ENCODE measurements at regions not wholly inside any gene's neighbourhood (a gene's known extent, or its start where the extent isn't known, plus 50 kb on each side); places are given as distances from the start of the nearest gene placed in this dataset.

DNA sequence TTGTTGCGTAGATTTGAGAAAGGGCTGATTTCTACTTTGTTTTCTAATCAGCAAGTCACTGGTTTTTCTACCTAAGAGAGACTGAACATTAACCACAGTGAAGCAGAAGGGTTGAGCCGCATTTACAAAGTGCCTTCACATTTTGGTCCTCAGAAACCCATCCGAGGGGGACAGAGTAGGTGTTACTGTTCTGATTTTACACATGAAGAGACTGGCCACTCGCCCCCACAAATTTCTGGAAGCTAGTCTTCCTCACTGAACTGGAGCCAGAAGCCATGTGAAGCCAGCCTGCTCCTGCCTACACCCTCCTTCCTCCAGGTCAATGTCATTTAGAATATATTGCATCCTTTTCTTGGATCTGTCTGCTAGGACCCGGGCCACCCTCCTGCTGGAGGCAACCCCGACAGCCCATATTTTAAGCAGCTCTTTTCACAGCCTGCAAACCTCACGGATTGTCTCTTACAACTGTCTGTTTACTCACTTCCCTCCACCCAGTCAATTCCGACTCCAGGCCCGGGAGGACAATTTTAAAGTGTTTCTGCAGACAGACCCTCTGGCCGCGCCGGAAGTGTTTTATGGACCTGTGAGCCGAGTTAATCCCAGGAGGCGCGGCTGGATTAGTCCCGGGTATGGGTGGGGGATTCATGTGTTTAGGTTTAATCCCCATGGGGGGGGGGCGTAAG is 73.2 kb upstream of the BCOR start:
- TF ChIP-seq, protein P1, sequence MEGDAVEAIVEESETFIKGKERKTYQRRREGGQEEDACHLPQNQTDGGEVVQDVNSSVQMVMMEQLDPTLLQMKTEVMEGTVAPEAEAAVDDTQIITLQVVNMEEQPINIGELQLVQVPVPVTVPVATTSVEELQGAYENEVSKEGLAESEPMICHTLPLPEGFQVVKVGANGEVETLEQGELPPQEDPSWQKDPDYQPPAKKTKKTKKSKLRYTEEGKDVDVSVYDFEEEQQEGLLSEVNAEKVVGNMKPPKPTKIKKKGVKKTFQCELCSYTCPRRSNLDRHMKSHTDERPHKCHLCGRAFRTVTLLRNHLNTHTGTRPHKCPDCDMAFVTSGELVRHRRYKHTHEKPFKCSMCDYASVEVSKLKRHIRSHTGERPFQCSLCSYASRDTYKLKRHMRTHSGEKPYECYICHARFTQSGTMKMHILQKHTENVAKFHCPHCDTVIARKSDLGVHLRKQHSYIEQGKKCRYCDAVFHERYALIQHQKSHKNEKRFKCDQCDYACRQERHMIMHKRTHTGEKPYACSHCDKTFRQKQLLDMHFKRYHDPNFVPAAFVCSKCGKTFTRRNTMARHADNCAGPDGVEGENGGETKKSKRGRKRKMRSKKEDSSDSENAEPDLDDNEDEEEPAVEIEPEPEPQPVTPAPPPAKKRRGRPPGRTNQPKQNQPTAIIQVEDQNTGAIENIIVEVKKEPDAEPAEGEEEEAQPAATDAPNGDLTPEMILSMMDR (IDR thresholded peaks at IDR 0.05; ENCODE audit: extremely low read depth in 1 of 2, insufficient read depth in 1 of 2, low read depth in 1 of 2, low read length in 2 of 2), result no peak
- no peak for TF ChIP-seq POLR2AphosphoS5 (IDR thresholded peaks at IDR 0.05; ENCODE audit: insufficient read depth, low read depth, low read length)
- no peak for TF ChIP-seq POLR2A (IDR thresholded peaks at IDR 0.05; ENCODE audit: low read depth, low read length)

Data from endothelial cell of umbilical vein (primary cell).